ENCODE measurements at regions not wholly inside any gene's neighbourhood (a gene's known extent, or its start where the extent isn't known, plus 50 kb on each side); places are given as distances from the start of the nearest gene placed in this dataset.
"Not testable (repeated sequence)": the region's sequence is repeated elsewhere in the genome, so short reads cannot be mapped to it uniquely, and the experiment has no call there.

DNA sequence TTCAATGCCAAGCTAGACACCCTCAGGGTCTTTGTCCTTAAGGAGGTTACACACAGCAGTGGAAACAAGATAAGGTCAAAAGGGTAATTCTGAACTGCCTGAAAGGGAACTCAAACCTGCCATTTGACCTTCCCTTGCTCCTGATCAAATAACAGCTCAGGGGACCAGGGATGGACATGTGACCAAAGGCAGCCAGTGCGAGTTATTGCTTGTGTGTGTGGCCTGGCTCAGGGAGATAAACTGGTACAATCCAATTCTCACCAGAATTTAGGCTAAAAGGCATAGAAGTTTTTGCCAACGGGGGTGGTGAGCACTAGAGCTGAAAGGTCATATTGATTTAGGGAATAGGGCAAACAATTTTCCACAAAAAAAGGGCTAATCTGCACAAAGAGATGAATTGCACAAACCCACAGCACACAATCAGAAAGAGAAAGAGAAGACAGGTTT, 349.9 kb upstream of the AUTS2 start:
- not testable (repeated sequence) for TF ChIP-seq POLR2A (IDR thresholded peaks at IDR 0.05)
- TF ChIP-seq, protein P1, sequence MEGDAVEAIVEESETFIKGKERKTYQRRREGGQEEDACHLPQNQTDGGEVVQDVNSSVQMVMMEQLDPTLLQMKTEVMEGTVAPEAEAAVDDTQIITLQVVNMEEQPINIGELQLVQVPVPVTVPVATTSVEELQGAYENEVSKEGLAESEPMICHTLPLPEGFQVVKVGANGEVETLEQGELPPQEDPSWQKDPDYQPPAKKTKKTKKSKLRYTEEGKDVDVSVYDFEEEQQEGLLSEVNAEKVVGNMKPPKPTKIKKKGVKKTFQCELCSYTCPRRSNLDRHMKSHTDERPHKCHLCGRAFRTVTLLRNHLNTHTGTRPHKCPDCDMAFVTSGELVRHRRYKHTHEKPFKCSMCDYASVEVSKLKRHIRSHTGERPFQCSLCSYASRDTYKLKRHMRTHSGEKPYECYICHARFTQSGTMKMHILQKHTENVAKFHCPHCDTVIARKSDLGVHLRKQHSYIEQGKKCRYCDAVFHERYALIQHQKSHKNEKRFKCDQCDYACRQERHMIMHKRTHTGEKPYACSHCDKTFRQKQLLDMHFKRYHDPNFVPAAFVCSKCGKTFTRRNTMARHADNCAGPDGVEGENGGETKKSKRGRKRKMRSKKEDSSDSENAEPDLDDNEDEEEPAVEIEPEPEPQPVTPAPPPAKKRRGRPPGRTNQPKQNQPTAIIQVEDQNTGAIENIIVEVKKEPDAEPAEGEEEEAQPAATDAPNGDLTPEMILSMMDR (IDR thresholded peaks at IDR 0.05) = not testable (repeated sequence)
